ENCODE measurements at regions not wholly inside any gene's neighbourhood (a gene's known extent, or its start where the extent isn't known, plus 50 kb on each side); places are given as distances from the start of the nearest gene placed in this dataset.

GRCh38 chr5:1706021-1706420, 93.6 kb downstream of the MRPL36 start:
- no peak for DNase-seq (ENCODE audit: low spot score)

GRCh38 chr5:1704676-1705075, 95.0 kb downstream of the MRPL36 start:
- DNase-seq (ENCODE audit: low spot score), result no peak

GRCh38 chr5:1704266-1704665, 95.4 kb downstream of the MRPL36 start:
- no peak for DNase-seq (ENCODE audit: low spot score)

GRCh38 chr5:1703352-1704050, 96.1 kb downstream of the MRPL36 start:
- no peak for DNase-seq (ENCODE audit: low spot score)

GRCh38 chr5:1702318-1702717, 97.3 kb downstream of the MRPL36 start:
- no peak for DNase-seq (ENCODE audit: low spot score)

GRCh38 chr5:1701884-1702283, 97.8 kb downstream of the MRPL36 start:
- no peak for DNase-seq (ENCODE audit: low spot score)

GRCh38 chr5:1701216-1701864, 98.3 kb downstream of the MRPL36 start:
- no peak for DNase-seq (ENCODE audit: low spot score)

- no peak for DNase-seq (ENCODE audit: low spot score)
Observed at GRCh38 chr5:1699394-1699793, 100.2 kb downstream of the MRPL36 start.

- no peak for DNase-seq (ENCODE audit: low spot score)
Observed at GRCh38 chr5:1698589-1699316, 100.9 kb downstream of the MRPL36 start.

- DNase-seq (ENCODE audit: low spot score), result no peak
Observed at GRCh38 chr5:1692381-1692780, 107.3 kb downstream of the MRPL36 start.

GRCh38 chr5:1687301-1687970, 112.2 kb downstream of the MRPL36 start:
- no peak for DNase-seq (ENCODE audit: low spot score)

- no peak for DNase-seq (ENCODE audit: low spot score)
Observed at GRCh38 chr5:1686016-1686802, 113.4 kb downstream of the MRPL36 start.

- DNase-seq (ENCODE audit: low spot score), result no peak
Observed at GRCh38 chr5:1685066-1685465, 114.6 kb downstream of the MRPL36 start.

- no peak for DNase-seq (ENCODE audit: low spot score)
Observed at GRCh38 chr5:1681955-1682354, 117.7 kb downstream of the MRPL36 start.

GRCh38 chr5:1673042-1673677, 126.5 kb downstream of the MRPL36 start:
- DNase-seq (ENCODE audit: low spot score), result no peak

- DNase-seq (ENCODE audit: low spot score), result no peak
Observed at GRCh38 chr5:1672396-1672795, 127.2 kb downstream of the MRPL36 start.

- no peak for DNase-seq (ENCODE audit: low spot score)
Observed at GRCh38 chr5:1671351-1671750, 128.3 kb downstream of the MRPL36 start.

GRCh38 chr5:1670351-1670750, 129.3 kb downstream of the MRPL36 start:
- DNase-seq (ENCODE audit: low spot score), result peak; percentile 48

GRCh38 chr5:1669276-1670155, 130.1 kb downstream of the MRPL36 start:
- DNase-seq (ENCODE audit: low spot score), result no peak

- no peak for DNase-seq (ENCODE audit: low spot score)
Observed at GRCh38 chr5:1668141-1668721, 131.4 kb downstream of the MRPL36 start.

Measured in AG08395 (cell line).